D341Med (cell line): ENCODE measurements at regions not wholly inside any gene's neighbourhood (a gene's known extent, or its start where the extent isn't known, plus 50 kb on each side); places are given as distances from the start of the nearest gene placed in this dataset.

Experiments
- DNase-seq: peaks from one replicate; pipeline ENCODE4 v3.0.0; 2012; ENCODE audit warnings: low spot score

- DNase-seq = no peak
These were observed 276.1 kb downstream of the PTBP2 start for GRCh38 chr1:96997717-96998116.

GRCh38 chr1:96998466-96998865 lies 276.9 kb downstream of the PTBP2 start:
- no peak for DNase-seq

GRCh38 chr1:96999191-96999590 lies 277.6 kb downstream of the PTBP2 start:
- no peak for DNase-seq

- no peak for DNase-seq
These were observed 282.5 kb downstream of the PTBP2 start for GRCh38 chr1:97004054-97004453.

- no peak for DNase-seq
These were observed 283.2 kb downstream of the PTBP2 start for GRCh38 chr1:97004743-97005142.

- no peak for DNase-seq
These were observed 284.6 kb downstream of the PTBP2 start for GRCh38 chr1:97006044-97006661.

- DNase-seq = no peak
These were observed 286.4 kb downstream of the PTBP2 start for GRCh38 chr1:97007840-97008604.

- DNase-seq = no peak
These were observed 289.1 kb downstream of the PTBP2 start for GRCh38 chr1:97010566-97011264.

- no peak for DNase-seq
These were observed 291.6 kb downstream of the PTBP2 start for GRCh38 chr1:97013136-97013535.

- DNase-seq = no peak
These were observed 292.4 kb downstream of the PTBP2 start for GRCh38 chr1:97013941-97014340.

GRCh38 chr1:97014426-97014825 lies 292.8 kb downstream of the PTBP2 start:
- DNase-seq = no peak

- no peak for DNase-seq
These were observed 296.3 kb downstream of the PTBP2 start for GRCh38 chr1:97017895-97018294.
